Astrocyte of the cerebellum (primary cell): ENCODE measurements at regions not wholly inside any gene's neighbourhood (a gene's known extent, or its start where the extent isn't known, plus 50 kb on each side); places are given as distances from the start of the nearest gene placed in this dataset.
A peak's percentile ranks its signal among the peaks of the same experiment; 100 is the strongest.
"Not testable (repeated sequence)": the region's sequence is repeated elsewhere in the genome, so short reads cannot be mapped to it uniquely, and the experiment has no call there.

Source experiments
- DNase-seq: peaks from one replicate; pipeline ENCODE4 v3.0.0-alpha.2; 2011; ENCODE audit warnings: low read depth
- H3K4me3 ChIP-seq: 2 replicates; pipeline ENCODE4 v1.5.1; 2011; ENCODE audit warnings: mild to moderate bottlenecking, low read depth, low read length, moderate library complexity
- in situ Hi-C: cut with HindIII; loops from 2 replicates; pipeline ENCODE4 v1.10.0; 2017; ENCODE audit warnings: low sequenced_read_pairs
- TF ChIP-seq, protein P1 (sequence below): IDR thresholded peaks from 2 replicates; pipeline ENCODE4 v1.5.1; 2012; ENCODE audit warnings: low read length, low read depth, moderate library complexity, mild to moderate bottlenecking; ENCODE audit errors: missing control alignments

DNA sequence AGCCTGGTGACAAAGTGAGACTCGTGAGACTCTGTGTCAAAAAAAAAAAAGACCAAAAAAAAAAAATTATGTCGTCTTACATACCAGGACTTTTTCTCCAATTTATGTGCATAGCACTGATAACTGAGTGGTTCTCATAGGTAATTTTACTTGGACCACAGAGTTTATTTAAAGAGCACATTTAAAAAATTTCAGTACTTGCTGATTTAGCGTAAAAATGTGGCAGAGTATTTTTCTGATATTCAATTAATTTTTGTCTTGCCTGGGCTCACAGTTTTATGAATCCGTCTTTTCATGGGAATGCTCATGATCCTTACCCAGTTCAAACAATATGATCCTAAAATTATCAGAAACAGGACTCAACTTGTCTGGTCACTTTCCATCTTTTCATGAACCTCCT is 151.0 kb upstream of the ZNF92 start:
- no peak for DNase-seq

DNA sequence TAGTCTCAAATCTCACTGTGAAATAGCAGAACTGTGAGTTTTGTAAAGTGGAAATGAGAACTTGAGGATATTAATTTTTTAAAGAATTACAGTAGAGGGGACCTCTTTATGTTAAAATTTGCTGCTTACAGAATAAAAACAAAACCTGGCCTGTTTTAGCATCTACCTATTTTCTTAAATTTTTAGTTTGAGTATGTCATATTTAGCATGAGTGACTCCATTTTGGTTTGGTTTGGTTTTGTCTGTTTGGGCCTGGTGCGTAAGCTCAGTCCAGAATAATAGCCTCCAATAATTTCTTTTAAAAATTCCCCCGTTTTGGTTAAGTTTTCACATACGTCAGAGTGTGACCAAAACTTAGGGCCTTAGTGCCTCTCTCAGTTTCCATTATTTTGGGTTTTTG is 152.0 kb upstream of the ZNF92 start:
- in situ Hi-C loops: no loop called here
- TF ChIP-seq, protein P1, sequence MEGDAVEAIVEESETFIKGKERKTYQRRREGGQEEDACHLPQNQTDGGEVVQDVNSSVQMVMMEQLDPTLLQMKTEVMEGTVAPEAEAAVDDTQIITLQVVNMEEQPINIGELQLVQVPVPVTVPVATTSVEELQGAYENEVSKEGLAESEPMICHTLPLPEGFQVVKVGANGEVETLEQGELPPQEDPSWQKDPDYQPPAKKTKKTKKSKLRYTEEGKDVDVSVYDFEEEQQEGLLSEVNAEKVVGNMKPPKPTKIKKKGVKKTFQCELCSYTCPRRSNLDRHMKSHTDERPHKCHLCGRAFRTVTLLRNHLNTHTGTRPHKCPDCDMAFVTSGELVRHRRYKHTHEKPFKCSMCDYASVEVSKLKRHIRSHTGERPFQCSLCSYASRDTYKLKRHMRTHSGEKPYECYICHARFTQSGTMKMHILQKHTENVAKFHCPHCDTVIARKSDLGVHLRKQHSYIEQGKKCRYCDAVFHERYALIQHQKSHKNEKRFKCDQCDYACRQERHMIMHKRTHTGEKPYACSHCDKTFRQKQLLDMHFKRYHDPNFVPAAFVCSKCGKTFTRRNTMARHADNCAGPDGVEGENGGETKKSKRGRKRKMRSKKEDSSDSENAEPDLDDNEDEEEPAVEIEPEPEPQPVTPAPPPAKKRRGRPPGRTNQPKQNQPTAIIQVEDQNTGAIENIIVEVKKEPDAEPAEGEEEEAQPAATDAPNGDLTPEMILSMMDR: no peak
- no peak overlapping the region for H3K4me3 ChIP-seq
- no peak for DNase-seq

More for the DNA sequence above, 151.0 kb upstream of the ZNF92 start:
- TF ChIP-seq, protein P1: no peak
- H3K4me3 ChIP-seq: no peak overlapping the region
- in situ Hi-C loops: no loop called here

DNA sequence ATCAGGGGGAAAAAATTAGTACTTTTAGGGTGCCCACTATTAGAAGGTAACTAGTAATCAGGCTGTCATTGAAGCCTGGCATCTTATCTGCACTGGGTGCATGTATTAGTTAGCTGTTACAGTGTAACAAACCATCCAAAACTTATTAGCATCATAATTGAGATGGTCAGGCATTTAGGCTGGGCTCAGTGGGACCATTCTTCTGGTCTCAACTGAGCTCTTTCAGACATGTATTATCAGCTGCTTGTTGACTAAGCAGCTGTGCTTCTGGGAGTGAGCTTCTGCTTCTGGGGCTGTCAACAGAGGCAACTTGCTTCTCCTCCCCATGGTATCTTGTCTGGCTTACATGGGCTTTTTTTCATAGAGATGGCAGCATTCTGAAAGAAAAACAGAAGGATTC is 154.0 kb upstream of the ZNF92 start:
- DNase-seq: no peak
- TF ChIP-seq, protein P1: no peak
- in situ Hi-C loops: no loop called here
- no peak overlapping the region for H3K4me3 ChIP-seq

DNA sequence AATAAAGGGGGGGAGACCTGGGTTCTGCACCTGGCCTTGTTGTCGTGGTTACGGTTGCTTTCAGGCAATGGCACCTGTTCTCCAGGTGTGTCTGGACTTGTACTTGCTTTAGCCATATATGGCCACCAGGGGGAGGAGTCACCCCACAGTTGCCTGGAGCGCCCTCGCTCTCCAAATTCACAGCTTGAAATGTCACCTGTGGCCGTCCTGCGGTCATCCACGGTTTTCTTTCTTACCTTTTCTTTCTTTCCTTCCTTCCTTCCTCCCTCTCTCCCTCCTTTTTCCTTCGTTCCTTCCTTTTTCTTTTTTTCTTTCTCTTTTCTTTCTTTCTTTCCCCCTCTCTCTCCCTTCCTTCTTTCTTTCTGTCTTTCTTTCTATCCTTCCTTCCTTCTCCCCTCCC is 157.2 kb upstream of the ZNF92 start:
- no peak overlapping the region for H3K4me3 ChIP-seq
- TF ChIP-seq, protein P1: peak; percentile 72
- DNase-seq: peak; percentile 9
- in situ Hi-C loops: no loop called here

DNA sequence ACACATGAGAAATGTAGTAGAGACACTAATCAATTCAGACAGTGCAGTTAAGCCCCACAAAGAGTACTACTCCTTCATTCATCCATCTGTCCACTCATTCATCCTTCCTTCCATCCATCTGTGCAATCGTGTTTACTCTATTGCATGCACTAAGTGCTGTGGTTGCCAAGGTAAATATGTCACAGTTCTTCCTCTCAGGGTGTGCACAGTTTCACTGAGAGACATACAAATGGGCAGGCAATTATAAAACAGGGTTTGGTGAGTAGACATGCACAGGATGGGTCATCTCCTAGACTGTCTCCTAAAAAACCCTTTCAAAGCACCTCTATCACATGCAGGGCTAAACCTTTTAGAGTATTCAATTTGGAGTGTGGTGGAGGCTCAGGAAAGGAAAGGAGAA is 160.4 kb upstream of the ZNF92 start:
- DNase-seq, in situ Hi-C loops: not testable (repeated sequence)

DNA sequence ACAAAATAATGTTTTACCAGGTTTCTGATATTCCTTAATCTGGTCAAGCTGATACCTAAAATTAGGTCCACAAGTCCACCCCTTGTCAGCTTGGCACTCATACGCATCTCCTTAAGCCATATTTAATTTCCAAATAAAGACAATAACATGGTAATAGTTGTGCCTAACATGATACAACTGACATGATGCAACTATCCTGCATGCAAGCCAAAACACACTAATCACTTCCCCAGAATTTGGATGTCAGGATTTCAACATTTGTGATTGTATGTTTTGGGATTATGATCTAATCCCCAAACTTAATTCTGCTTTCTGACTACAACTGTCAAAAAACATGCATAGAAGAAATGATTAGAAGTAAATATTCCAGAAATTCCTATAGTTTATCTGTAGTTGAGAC is 174.4 kb upstream of the ZNF92 start:
- in situ Hi-C loops, H3K4me3 ChIP-seq, DNase-seq: not testable (repeated sequence)

More for the DNA sequence above, 160.4 kb upstream of the ZNF92 start:
- H3K4me3 ChIP-seq: not testable (repeated sequence)

DNA sequence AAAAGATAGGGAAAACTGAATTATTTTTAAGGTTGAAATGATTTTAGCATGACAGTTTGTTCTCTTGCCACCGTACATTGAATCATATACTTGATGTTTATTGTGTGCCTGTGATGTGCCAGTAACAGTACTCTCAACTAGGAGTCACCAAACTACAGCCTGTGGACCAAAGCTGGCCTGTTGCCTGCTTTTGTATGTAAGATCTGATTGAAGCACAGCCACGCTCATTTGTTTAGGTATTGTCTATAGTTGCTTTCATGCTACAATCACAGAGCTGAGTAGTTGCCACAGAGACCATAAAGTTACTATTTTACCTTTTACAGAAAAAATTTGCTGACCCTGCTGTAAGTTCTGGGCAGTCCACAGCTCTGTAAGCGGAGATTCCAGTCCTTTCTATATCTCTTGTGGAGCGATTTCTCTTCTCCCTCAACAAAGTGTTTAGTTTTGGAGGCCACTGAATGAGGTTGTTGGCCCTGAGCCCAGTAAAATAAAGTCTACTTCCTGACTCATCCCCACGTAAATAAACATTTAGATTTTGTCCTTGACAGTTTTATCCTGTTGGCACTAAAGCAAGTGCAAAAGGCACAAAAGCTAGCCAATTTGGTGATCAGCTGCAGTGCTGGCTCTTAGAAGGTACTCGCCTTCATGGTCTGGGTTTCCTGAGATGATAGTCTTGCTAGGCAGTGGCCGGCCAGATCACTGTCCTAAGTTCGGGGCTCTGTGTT is 180.2 kb upstream of the ZNF92 start:
- DNase-seq, H3K4me3 ChIP-seq, in situ Hi-C loops: not testable (repeated sequence)

DNA sequence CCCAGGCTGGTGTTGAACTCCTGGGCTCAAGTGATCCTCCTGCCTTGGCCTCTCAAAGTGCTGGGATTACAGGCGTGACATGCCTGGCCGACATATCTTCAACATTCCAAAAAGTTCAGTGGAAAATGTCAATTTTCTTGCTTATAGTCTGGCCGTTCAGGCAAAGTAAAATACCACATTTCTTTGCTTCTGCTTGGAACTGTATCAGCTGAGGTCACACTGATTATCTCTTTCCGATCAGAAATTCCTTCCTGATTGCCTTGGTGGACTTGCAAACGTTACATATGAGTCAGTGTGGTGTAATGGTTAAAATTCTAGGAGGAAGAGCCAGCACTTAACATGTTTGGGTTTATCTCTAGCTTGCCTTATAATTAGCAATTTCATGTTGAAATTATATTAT is 170.6 kb upstream of the ERV3-1 start:
- H3K4me3 ChIP-seq, in situ Hi-C loops, DNase-seq: not testable (repeated sequence)

DNA sequence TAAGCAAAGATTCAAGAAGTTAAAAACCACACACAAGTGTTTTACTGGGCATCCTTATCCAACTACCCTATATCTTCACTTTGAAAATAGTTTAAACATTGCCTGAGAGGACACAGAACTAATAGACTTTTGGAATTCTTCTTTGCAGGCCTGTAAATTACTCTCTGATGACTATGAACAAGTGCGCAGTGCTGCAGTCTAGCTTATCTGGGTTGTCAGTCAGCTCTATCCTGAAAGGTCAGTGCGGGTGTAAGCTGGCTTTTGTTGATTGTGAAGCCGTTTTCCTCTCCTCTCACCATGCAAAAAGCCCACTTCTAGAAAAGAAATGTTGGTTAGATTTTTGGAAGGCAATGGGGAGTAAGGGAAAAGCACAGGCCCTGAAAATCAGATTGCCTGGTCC is 143.6 kb upstream of the ERV3-1 start:
- DNase-seq, H3K4me3 ChIP-seq, in situ Hi-C loops: not testable (repeated sequence)

DNA sequence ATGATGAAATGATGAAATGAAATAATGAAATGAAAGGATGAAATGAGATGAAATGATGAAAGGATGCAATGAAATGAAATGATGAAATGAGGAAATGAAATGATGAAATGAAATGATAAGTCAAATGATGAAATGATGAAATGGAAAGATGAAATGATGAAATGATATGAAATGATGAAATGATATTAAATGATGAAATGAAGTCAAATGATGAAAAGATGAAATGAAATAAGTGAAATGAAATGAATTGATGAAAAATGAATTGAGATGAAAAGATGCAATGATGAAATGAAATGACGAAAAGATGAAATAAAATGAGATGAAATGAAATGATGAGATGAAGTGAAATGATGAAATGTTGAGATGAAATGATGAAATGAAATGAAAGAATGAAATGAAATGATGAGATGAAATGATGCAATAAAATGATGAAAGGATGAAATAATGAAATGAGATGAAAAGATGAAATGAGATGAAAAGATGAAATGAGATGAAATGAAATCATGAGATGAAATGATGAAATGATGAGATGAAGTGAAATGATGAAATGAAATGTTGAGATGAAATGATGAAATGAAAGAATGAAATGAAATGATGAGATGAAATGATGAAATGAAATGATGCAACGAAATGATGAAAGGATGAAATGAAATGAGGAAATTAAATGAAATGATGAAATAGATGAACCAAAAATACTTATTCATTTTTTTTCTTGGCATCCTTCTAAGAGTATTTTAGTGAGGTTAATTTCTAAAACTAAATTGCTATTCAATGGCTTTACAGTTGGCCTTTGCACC is 139.8 kb upstream of the ERV3-1 start:
- DNase-seq, H3K4me3 ChIP-seq, in situ Hi-C loops: not testable (repeated sequence)

DNA sequence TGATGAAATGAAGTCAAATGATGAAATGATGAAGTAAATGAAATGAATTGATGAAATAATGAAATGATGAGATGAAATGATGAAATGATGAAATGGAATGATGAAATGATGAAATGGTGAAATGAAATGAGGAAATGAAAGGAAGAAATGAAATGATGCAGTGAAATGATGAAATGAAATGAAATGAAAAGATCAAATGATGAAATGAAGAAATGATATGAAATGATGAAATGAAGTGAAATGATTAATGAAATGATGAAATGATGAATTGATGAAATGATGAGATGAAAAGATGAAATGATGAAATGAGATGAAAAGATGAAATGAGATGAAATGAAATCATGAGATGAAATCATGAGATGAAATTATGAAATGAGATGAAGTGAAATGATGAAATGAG is 139.2 kb upstream of the ERV3-1 start:
- DNase-seq, H3K4me3 ChIP-seq, in situ Hi-C loops: not testable (repeated sequence)

DNA sequence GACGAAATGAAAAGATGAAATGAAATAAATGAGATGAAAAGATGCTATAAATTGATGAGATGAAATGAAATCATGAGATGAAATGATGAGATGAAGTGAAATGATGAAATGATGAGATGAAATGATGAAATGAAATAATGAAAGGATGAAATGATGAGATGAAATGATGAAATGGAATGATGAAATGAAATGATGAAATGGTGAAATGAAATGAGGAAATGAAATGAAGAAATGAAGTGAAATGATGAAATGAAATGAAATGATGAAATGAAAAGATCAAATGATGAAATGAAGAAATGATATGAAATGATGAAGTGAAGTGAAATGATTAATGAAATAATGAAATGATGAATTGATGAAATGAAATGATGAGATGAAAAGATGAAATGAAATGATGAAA is 138.5 kb upstream of the ERV3-1 start:
- DNase-seq, in situ Hi-C loops, H3K4me3 ChIP-seq: not testable (repeated sequence)

DNA sequence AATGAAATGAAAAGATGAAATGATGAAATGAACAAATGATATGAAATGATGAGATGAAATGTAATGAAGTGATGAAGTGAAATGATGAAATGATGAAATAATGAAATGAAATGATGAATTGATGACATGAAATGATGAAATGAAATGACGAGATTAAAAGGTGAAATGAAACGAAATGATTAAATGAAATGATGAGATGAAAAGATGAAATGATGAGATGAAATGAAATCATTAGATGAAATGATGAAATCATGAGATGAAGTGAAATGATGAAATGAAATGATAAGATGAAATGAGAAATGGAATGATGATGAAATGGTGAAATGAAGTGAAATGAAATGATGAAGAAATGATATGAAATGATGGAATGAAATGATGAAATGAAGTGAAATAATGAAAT is 138.1 kb upstream of the ERV3-1 start:
- H3K4me3 ChIP-seq, in situ Hi-C loops, DNase-seq: not testable (repeated sequence)
